ENCODE measurements at regions not wholly inside any gene's neighbourhood (a gene's known extent, or its start where the extent isn't known, plus 50 kb on each side); places are given as distances from the start of the nearest gene placed in this dataset.

GRCh38 chr20:52867305-52867704 lies 104.9 kb upstream of the TSHZ2 start:
- intact Hi-C loops (cut with micrococcal nuclease): no loop called here
- no peaks in the 10 kb centered on the region for H3K9me3 ChIP-seq (ENCODE audit: control insufficient read depth in 1 of 2, low read length in 2 of 2)
- no peaks in the 10 kb centered on the region for H3K36me3 ChIP-seq (ENCODE audit: insufficient read depth, low read length)
- Mint-ChIP-seq H3K36me3 (no peaks in the 10 kb centered on the region), H3K27me3 (peaks cover 0 to 5% of the 10 kb centered on the region in 2 donors), H3K27ac (no peak overlapping the region), H3K4me3 (no peak overlapping the region), H3K4me1 (peaks cover 0 to 5% (median 1%) of the 10 kb centered on the region in 4 donors), H3K9me3 (peaks cover 0 to 8% (median 2%) of the 10 kb centered on the region in 8 donors)
- CTCF ChIA-PET (ENCODE audit: partially characterized antibody): no interaction called here
- no peak overlapping the region for H3K27ac ChIP-seq (ENCODE audit: low read depth, low read length)
- POLR2A ChIA-PET (ENCODE audit: partially characterized antibody): no interaction called here
- no peak for DNase-seq
- H3K27me3 ChIP-seq (ENCODE audit: insufficient read depth, low read length): no peaks in the 10 kb centered on the region
- no peak overlapping the region for H3K4me3 ChIP-seq (ENCODE audit: low read length in 2 of 2)
- H3K4me1 ChIP-seq (ENCODE audit: insufficient read depth, low read length): no peaks in the 10 kb centered on the region

GRCh38 chr20:52864916-52865605 lies 107.1 kb upstream of the TSHZ2 start:
- intact Hi-C loops (cut with micrococcal nuclease): no loop called here
- H3K9me3 ChIP-seq (ENCODE audit: control insufficient read depth in 1 of 2, low read length in 2 of 2): no peaks in the 10 kb centered on the region
- no peak for DNase-seq
- Mint-ChIP-seq H3K4me3 (no peak overlapping the region), H3K27me3 (peaks cover 3 to 5% of the 10 kb centered on the region in 2 donors), H3K4me1 (peaks cover 0 to 5% (median 1%) of the 10 kb centered on the region in 4 donors), H3K9me3 (peaks cover 0 to 8% (median 2%) of the 10 kb centered on the region in 8 donors), H3K27ac (no peak overlapping the region), H3K36me3 (no peaks in the 10 kb centered on the region)
- ChIA-PET CTCF (ENCODE audit: partially characterized antibody) (no interaction called here), POLR2A (ENCODE audit: partially characterized antibody) (no interaction called here)
- H3K4me3 ChIP-seq (ENCODE audit: low read length in 2 of 2): no peak overlapping the region
- H3K27ac ChIP-seq (ENCODE audit: low read depth, low read length): no peak overlapping the region
- no peaks in the 10 kb centered on the region for H3K4me1 ChIP-seq (ENCODE audit: insufficient read depth, low read length)
- H3K27me3 ChIP-seq (ENCODE audit: insufficient read depth, low read length): no peaks in the 10 kb centered on the region
- H3K36me3 ChIP-seq (ENCODE audit: insufficient read depth, low read length): no peaks in the 10 kb centered on the region

GRCh38 chr20:52859156-52859876 lies 112.8 kb upstream of the TSHZ2 start:
- intact Hi-C loops (cut with micrococcal nuclease): no loop called here
- H3K36me3 Mint-ChIP-seq: no peaks in the 10 kb centered on the region
- POLR2A ChIA-PET (ENCODE audit: partially characterized antibody): no interaction called here

GRCh38 chr20:52852714-52853113 lies 119.4 kb upstream of the TSHZ2 start:
- no peaks in the 10 kb centered on the region for H3K36me3 Mint-ChIP-seq
- no peak overlapping the region for H3K27ac Mint-ChIP-seq
- no peaks in the 10 kb centered on the region for H3K27me3 ChIP-seq (ENCODE audit: insufficient read depth, low read length)
- H3K27me3 Mint-ChIP-seq: peaks cover 0 to 8% of the 10 kb centered on the region in 2 donors
- no peaks in the 10 kb centered on the region for H3K4me1 ChIP-seq (ENCODE audit: insufficient read depth, low read length)
- intact Hi-C loops (cut with micrococcal nuclease): no loop called here
- no peaks in the 10 kb centered on the region for H3K9me3 ChIP-seq (ENCODE audit: control insufficient read depth in 1 of 2, low read length in 2 of 2)
- H3K4me3 ChIP-seq (ENCODE audit: low read length in 2 of 2): no peak overlapping the region
- no peak overlapping the region for H3K4me3 Mint-ChIP-seq
- CTCF ChIA-PET (ENCODE audit: partially characterized antibody): no interaction called here
- no peak overlapping the region for H3K27ac ChIP-seq (ENCODE audit: low read depth, low read length)
- H3K36me3 ChIP-seq (ENCODE audit: insufficient read depth, low read length): no peaks in the 10 kb centered on the region
- H3K9me3 Mint-ChIP-seq: peaks cover 0 to 4% (median 1%) of the 10 kb centered on the region in 8 donors
- H3K4me1 Mint-ChIP-seq: no peaks in the 10 kb centered on the region
- no peak for DNase-seq
- POLR2A ChIA-PET (ENCODE audit: partially characterized antibody): no interaction called here

More at GRCh38 chr20:52859156-52859876, 112.8 kb upstream of the TSHZ2 start:
- Mint-ChIP-seq H3K27me3 (peaks cover 3 to 10% of the 10 kb centered on the region in 2 donors), H3K9me3 (peaks cover 0 to 7% (median 1%) of the 10 kb centered on the region in 8 donors), H3K4me3 (no peak overlapping the region), H3K4me1 (no peaks in the 10 kb centered on the region), H3K27ac (no peak overlapping the region)
- Histone ChIP-seq H3K4me1 (ENCODE audit: insufficient read depth, low read length) (no peaks in the 10 kb centered on the region), H3K27ac (ENCODE audit: low read depth, low read length) (no peak overlapping the region), H3K27me3 (ENCODE audit: insufficient read depth, low read length) (no peaks in the 10 kb centered on the region), H3K9me3 (ENCODE audit: control insufficient read depth in 1 of 2, low read length in 2 of 2) (no peaks in the 10 kb centered on the region), H3K36me3 (ENCODE audit: insufficient read depth, low read length) (no peaks in the 10 kb centered on the region), H3K4me3 (ENCODE audit: low read length in 2 of 2) (no peak overlapping the region)
- CTCF ChIA-PET (ENCODE audit: partially characterized antibody): no interaction called here
- no peak for DNase-seq

GRCh38 chr20:52847731-52848359 lies 124.3 kb upstream of the TSHZ2 start:
- H3K9me3 Mint-ChIP-seq: peaks cover 0 to 1% (median 0%) of the 10 kb centered on the region in 8 donors
- Histone ChIP-seq H3K9me3 (ENCODE audit: control insufficient read depth in 1 of 2, low read length in 2 of 2) (no peaks in the 10 kb centered on the region), H3K4me1 (ENCODE audit: insufficient read depth, low read length) (no peaks in the 10 kb centered on the region), H3K36me3 (ENCODE audit: insufficient read depth, low read length) (no peaks in the 10 kb centered on the region), H3K4me3 (ENCODE audit: low read length in 2 of 2) (no peak overlapping the region), H3K27ac (ENCODE audit: low read depth, low read length) (no peak overlapping the region), H3K27me3 (ENCODE audit: insufficient read depth, low read length) (no peaks in the 10 kb centered on the region)
- DNase-seq: no peak
- POLR2A ChIA-PET (ENCODE audit: partially characterized antibody): no interaction called here
- CTCF ChIA-PET (ENCODE audit: partially characterized antibody): no interaction called here
- intact Hi-C loops (cut with micrococcal nuclease): no loop called here
- peaks cover 0 to 3% (median 0%) of the 10 kb centered on the region in 4 donors for H3K4me1 Mint-ChIP-seq
- H3K36me3 Mint-ChIP-seq: no peaks in the 10 kb centered on the region
- H3K27me3 Mint-ChIP-seq: peaks cover 1 to 6% of the 10 kb centered on the region in 2 donors
- no peak overlapping the region for H3K4me3 Mint-ChIP-seq
- H3K27ac Mint-ChIP-seq: no peak overlapping the region

GRCh38 chr20:52847029-52847660 lies 125.0 kb upstream of the TSHZ2 start:
- Histone ChIP-seq H3K27ac (ENCODE audit: low read depth, low read length) (no peak overlapping the region), H3K4me1 (ENCODE audit: insufficient read depth, low read length) (no peaks in the 10 kb centered on the region), H3K27me3 (ENCODE audit: insufficient read depth, low read length) (no peaks in the 10 kb centered on the region), H3K36me3 (ENCODE audit: insufficient read depth, low read length) (no peaks in the 10 kb centered on the region), H3K4me3 (ENCODE audit: low read length in 2 of 2) (no peak overlapping the region), H3K9me3 (ENCODE audit: control insufficient read depth in 1 of 2, low read length in 2 of 2) (no peaks in the 10 kb centered on the region)
- intact Hi-C loops (cut with micrococcal nuclease): no loop called here
- ChIA-PET POLR2A (ENCODE audit: partially characterized antibody) (no interaction called here), CTCF (ENCODE audit: partially characterized antibody) (no interaction called here)
- Mint-ChIP-seq H3K4me3 (no peak overlapping the region), H3K27me3 (peaks cover 1 to 6% of the 10 kb centered on the region in 2 donors), H3K36me3 (no peaks in the 10 kb centered on the region), H3K4me1 (peaks cover 0 to 3% (median 0%) of the 10 kb centered on the region in 4 donors), H3K27ac (no peak overlapping the region), H3K9me3 (peaks cover 0 to 1% (median 0%) of the 10 kb centered on the region in 8 donors)
- no peak for DNase-seq

- Histone ChIP-seq H3K36me3 (ENCODE audit: insufficient read depth, low read length) (no peaks in the 10 kb centered on the region), H3K4me3 (ENCODE audit: low read length in 2 of 2) (no peak overlapping the region), H3K4me1 (ENCODE audit: insufficient read depth, low read length) (no peaks in the 10 kb centered on the region), H3K27ac (ENCODE audit: low read depth, low read length) (no peak overlapping the region), H3K9me3 (ENCODE audit: control insufficient read depth in 1 of 2, low read length in 2 of 2) (no peaks in the 10 kb centered on the region), H3K27me3 (ENCODE audit: insufficient read depth, low read length) (no peaks in the 10 kb centered on the region)
- Mint-ChIP-seq H3K27ac (no peak overlapping the region), H3K9me3 (peaks cover 0 to 2% (median 0%) of the 10 kb centered on the region in 8 donors), H3K4me1 (peaks cover 0 to 3% (median 0%) of the 10 kb centered on the region in 4 donors), H3K4me3 (no peak overlapping the region), H3K36me3 (no peaks in the 10 kb centered on the region), H3K27me3 (peaks cover 1 to 8% of the 10 kb centered on the region in 2 donors)
- ChIA-PET CTCF (ENCODE audit: partially characterized antibody) (no interaction called here), POLR2A (ENCODE audit: partially characterized antibody) (no interaction called here)
- no peak for DNase-seq
- intact Hi-C loops (cut with micrococcal nuclease): no loop called here
Measured at GRCh38 chr20:52845044-52845443, 127.1 kb upstream of the TSHZ2 start.
